ENCODE measurements at regions not wholly inside any gene's neighbourhood (a gene's known extent, or its start where the extent isn't known, plus 50 kb on each side); places are given as distances from the start of the nearest gene placed in this dataset.
"Not testable (repeated sequence)": the region's sequence is repeated elsewhere in the genome, so short reads cannot be mapped to it uniquely, and the experiment has no call there.

- TF ChIP-seq CTCF (IDR thresholded peaks at IDR 0.05; ENCODE audit: low read depth, low read length) = no peak
- DNase-seq (ENCODE audit: extremely low read depth, low read depth) = no peak
Measured at GRCh38 chr20:53728359-53728758, 134.7 kb upstream of the ZNF217 start.

- not testable (repeated sequence) for DNase-seq (ENCODE audit: extremely low read depth, low read depth)
Measured at GRCh38 chr20:53727239-53727638, 133.6 kb upstream of the ZNF217 start.

- no peak for TF ChIP-seq CTCF (IDR thresholded peaks at IDR 0.05; ENCODE audit: low read depth, low read length)
- DNase-seq (ENCODE audit: extremely low read depth, low read depth) = no peak
Measured at GRCh38 chr20:53725575-53725970, 131.9 kb upstream of the ZNF217 start.

- no peak for TF ChIP-seq CTCF (IDR thresholded peaks at IDR 0.05; ENCODE audit: low read depth, low read length)
- no peak for DNase-seq (ENCODE audit: extremely low read depth, low read depth)
Measured at GRCh38 chr20:53723621-53724020, 130.0 kb upstream of the ZNF217 start.

- TF ChIP-seq CTCF (IDR thresholded peaks at IDR 0.05; ENCODE audit: low read depth, low read length) = no peak
- no peak for DNase-seq (ENCODE audit: extremely low read depth, low read depth)
Measured at GRCh38 chr20:53723045-53723444, 129.4 kb upstream of the ZNF217 start.

GRCh38 chr20:53722515-53723036, 128.9 kb upstream of the ZNF217 start:
- no peak for DNase-seq (ENCODE audit: extremely low read depth, low read depth)
- TF ChIP-seq CTCF (IDR thresholded peaks at IDR 0.05; ENCODE audit: low read depth, low read length) = no peak

- DNase-seq (ENCODE audit: extremely low read depth, low read depth) = not testable (repeated sequence)
Measured at GRCh38 chr20:53721445-53721963, 127.9 kb upstream of the ZNF217 start.

GRCh38 chr20:53719171-53719803, 125.6 kb upstream of the ZNF217 start:
- not testable (repeated sequence) for DNase-seq (ENCODE audit: extremely low read depth, low read depth)
